Lung (tissue), 11 donors: ENCODE measurements at regions not wholly inside any gene's neighbourhood (a gene's known extent, or its start where the extent isn't known, plus 50 kb on each side); places are given as distances from the start of the nearest gene placed in this dataset.

Experiments used
- ATAC-seq: fragments of 200-7000 bp; cut with Tn5 transposase; one replicate; pipeline ENCODE4 v1.9.1; 2020; ENCODE audit warnings: moderate number of reproducible peaks; ENCODE audit not compliant: insufficient read depth, low FRiP score
- DNase-seq, 3 donors: peaks; one replicate each; pipeline ENCODE4 v3.0.0-alpha.2; 2013 to 2017
- H3K27ac ChIP-seq, 2 donors: one replicate each; pipeline ENCODE4 v1.5.1; 2013; ENCODE audit warnings: mild to moderate bottlenecking in 2 of 2, moderate library complexity in 2 of 2, control low read depth in 1 of 2, inconsistent platforms in 1 of 2, low read depth in 1 of 2, low read length in 1 of 2
- H3K27me3 ChIP-seq, 3 donors: one replicate each; pipeline ENCODE4 v1.5.1; 2013; ENCODE audit warnings: low read length in 2 of 3; ENCODE audit not compliant: control insufficient read depth in 3 of 3, insufficient read depth in 3 of 3
- H3K36me3 ChIP-seq, 4 donors: one replicate each; pipeline ENCODE4 v1.5.1; 2013; ENCODE audit warnings: low read length in 4 of 4, mild to moderate bottlenecking in 1 of 4, moderate library complexity in 1 of 4; ENCODE audit not compliant: control insufficient read depth in 4 of 4, insufficient read depth in 4 of 4
- H3K4me1 ChIP-seq, 5 donors: one replicate each; pipeline ENCODE4 v1.5.1; 2013; ENCODE audit warnings: low read length in 5 of 5, mild to moderate bottlenecking in 2 of 5, moderate library complexity in 1 of 5; ENCODE audit not compliant: control insufficient read depth in 5 of 5, insufficient read depth in 5 of 5
- H3K4me3 ChIP-seq: one replicate; pipeline ENCODE4 v1.5.1; 2013; ENCODE audit warnings: mild to moderate bottlenecking, control low read depth, moderate library complexity
- H3K9ac ChIP-seq, 2 donors: one replicate each; pipeline ENCODE4 v1.5.1; 2013; ENCODE audit warnings: low read length in 2 of 2, control low read depth in 1 of 2; ENCODE audit not compliant: insufficient read depth in 1 of 2
- H3K9me3 ChIP-seq, 4 donors: one replicate each; pipeline ENCODE4 v1.5.1; 2013; ENCODE audit warnings: low read length in 3 of 4, mild to moderate bottlenecking in 1 of 4, moderate library complexity in 1 of 4; ENCODE audit not compliant: control insufficient read depth in 4 of 4, insufficient read depth in 3 of 4
- WGBS, 2 donors: extraction: QIAGEN DNeasy Blood & Tissue Kit; methylation state at CpG; one replicate each; pipeline ENCODE4 v1.1.7; 2013; 5-methylcytosine and 5-hydroxymethylcytosine counted together
- TF ChIP-seq, protein P1 (sequence below): IDR thresholded peaks from 2 replicates; pipeline ENCODE4 v1.5.1; 2012; ENCODE audit warnings: mild to moderate bottlenecking; ENCODE audit errors: control extremely low read depth, extremely low read depth
- donor health status: control.
- donor health status: control.
- donor health status: Bipolar disorder and iron deficiency.
- donor health status: healthy.
- donor health status: DM: yes; HTN: yes; CAD: no.

DNA sequence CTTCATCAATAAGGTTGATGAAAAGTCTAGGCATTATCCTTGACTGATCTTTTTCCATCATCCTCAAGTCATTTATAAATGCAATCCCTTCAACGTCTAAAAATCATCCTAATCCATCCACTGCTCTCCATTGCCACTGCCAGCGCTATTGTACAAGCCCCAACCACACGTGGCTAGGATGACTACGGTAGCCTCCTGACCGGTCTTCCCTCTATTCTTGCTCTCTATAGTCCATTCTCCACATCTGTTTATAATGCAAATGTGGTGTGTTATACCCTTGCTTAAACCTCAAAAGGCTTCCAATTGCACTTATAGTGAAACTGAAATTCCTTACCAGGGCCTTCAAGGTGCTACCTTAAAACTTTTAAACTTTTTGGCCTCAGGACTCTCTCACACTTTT lies 410.6 kb upstream of the ADAMTS9 start:
- no peak overlapping the region for H3K9ac ChIP-seq
- no peaks in the 10 kb centered on the region for H3K27me3 ChIP-seq
- H3K27ac ChIP-seq: no peak overlapping the region
- no peak overlapping the region for H3K4me3 ChIP-seq
- DNase-seq: no peak
- 90 to 91% methylated on average over 5 of the region's 5 CpGs for WGBS, 2 donors
- no peaks in the 10 kb centered on the region for H3K9me3 ChIP-seq
- H3K4me1 ChIP-seq: peaks cover 0 to 2% (median 0%) of the 10 kb centered on the region in 5 donors
- no peak for ATAC-seq
- TF ChIP-seq, protein P1, sequence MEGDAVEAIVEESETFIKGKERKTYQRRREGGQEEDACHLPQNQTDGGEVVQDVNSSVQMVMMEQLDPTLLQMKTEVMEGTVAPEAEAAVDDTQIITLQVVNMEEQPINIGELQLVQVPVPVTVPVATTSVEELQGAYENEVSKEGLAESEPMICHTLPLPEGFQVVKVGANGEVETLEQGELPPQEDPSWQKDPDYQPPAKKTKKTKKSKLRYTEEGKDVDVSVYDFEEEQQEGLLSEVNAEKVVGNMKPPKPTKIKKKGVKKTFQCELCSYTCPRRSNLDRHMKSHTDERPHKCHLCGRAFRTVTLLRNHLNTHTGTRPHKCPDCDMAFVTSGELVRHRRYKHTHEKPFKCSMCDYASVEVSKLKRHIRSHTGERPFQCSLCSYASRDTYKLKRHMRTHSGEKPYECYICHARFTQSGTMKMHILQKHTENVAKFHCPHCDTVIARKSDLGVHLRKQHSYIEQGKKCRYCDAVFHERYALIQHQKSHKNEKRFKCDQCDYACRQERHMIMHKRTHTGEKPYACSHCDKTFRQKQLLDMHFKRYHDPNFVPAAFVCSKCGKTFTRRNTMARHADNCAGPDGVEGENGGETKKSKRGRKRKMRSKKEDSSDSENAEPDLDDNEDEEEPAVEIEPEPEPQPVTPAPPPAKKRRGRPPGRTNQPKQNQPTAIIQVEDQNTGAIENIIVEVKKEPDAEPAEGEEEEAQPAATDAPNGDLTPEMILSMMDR: no peak
- H3K36me3 ChIP-seq: no peaks in the 10 kb centered on the region

DNA sequence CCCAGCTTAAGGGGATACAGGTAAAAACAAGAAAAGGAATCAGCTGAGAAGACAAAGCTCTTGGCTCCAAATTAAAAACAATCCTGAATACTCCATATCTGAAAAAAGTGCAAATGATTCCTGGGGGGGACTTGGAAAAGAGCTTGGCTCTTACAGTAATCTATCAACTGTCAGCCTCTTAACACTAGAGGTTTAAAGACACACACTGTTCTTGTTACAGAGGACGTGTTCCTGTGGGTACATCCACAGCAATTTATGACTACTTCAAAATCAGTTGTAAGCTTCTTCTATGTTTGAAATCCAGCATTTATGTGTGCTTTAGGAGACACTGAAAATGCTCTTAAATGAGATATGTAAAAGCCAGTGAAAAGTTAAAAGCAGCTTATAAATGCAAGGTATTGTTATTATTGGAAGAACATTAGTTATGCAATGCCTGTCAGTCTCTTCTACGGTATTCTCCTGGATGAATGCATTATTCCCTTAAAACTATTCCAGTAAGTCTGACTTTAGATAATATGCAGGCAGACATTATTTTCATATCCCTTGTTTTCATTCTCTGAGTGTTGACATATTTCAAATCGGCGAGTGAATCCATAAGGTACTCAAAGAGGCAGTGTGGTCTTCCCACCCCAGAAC lies 408.4 kb upstream of the ADAMTS9 start:
- peaks cover 0 to 3% (median 0%) of the 10 kb centered on the region in 5 donors for H3K4me1 ChIP-seq
- no peak overlapping the region for H3K27ac ChIP-seq
- no peak overlapping the region for H3K4me3 ChIP-seq
- no peak for DNase-seq
- H3K27me3 ChIP-seq: no peaks in the 10 kb centered on the region
- no peak overlapping the region for H3K9ac ChIP-seq
- 75 to 77% methylated on average over 4 of the region's 4 CpGs for WGBS, 2 donors
- no peak for ATAC-seq
- H3K36me3 ChIP-seq: no peaks in the 10 kb centered on the region
- no peaks in the 10 kb centered on the region for H3K9me3 ChIP-seq
- TF ChIP-seq, protein P1: no peak

DNA sequence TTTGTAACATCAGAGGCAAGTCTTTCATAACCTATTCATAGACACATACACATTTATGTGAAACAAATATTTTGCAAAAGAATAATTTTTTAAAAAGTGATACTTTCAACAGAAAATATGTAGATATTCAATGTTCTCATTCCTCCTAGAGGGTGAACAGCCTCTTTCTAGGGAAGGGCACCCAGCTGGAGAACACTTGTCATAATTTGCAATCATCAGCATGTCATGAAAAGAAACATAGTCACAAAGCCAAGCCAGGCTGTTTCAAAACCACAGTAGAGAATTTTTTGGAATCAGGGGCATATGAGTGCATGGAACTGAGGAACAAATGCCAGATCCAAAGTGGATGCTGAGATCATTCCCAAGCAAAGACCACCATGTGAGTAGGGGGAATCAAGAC lies 406.9 kb upstream of the ADAMTS9 start:
- TF ChIP-seq, protein P1: no peak
- Histone ChIP-seq H3K9me3 (no peaks in the 10 kb centered on the region), H3K27me3 (no peaks in the 10 kb centered on the region), H3K9ac (no peak overlapping the region), H3K27ac (no peak overlapping the region), H3K4me1 (peaks cover 0 to 3% (median 0%) of the 10 kb centered on the region in 5 donors), H3K36me3 (no peaks in the 10 kb centered on the region), H3K4me3 (no peak overlapping the region)
- no peak for ATAC-seq
- no peak for DNase-seq

DNA sequence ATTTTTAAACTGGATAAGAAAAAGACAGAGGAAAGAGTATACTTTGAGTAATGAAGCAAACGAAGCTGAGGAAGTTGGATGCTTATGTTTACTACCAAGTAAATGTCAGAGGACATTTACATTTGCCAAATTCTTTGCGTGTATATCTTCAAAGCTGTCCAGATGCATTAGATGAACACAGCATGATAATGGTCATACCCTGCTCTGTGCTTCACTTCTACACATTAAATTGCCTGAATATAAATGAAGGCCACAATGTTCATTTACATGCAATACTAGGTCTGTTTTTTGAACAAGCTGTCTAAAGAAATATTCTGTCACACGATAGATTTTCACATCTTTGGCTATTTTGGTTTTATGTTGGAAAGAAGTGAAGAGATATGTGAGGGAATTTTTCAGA lies 405.8 kb upstream of the ADAMTS9 start:
- H3K9me3 ChIP-seq: no peaks in the 10 kb centered on the region
- no peaks in the 10 kb centered on the region for H3K27me3 ChIP-seq
- no peak overlapping the region for H3K4me3 ChIP-seq
- TF ChIP-seq, protein P1: no peak
- WGBS, 2 donors: 71 to 77% methylated on average over 3 of the region's 3 CpGs
- no peaks in the 10 kb centered on the region for H3K36me3 ChIP-seq
- DNase-seq: peak in 2 of 3 donors; percentile 17 to 24
- H3K9ac ChIP-seq: no peak overlapping the region
- peaks cover 0 to 3% (median 0%) of the 10 kb centered on the region in 5 donors for H3K4me1 ChIP-seq
- H3K27ac ChIP-seq: no peak overlapping the region
- no peak for ATAC-seq
